Right atrium auricular region (tissue), 2 donors: ENCODE measurements at regions not wholly inside any gene's neighbourhood (a gene's known extent, or its start where the extent isn't known, plus 50 kb on each side); places are given as distances from the start of the nearest gene placed in this dataset.

Experiments used
- DNase-seq: peaks from one replicate; pipeline ENCODE4 v3.0.0-alpha.2; 2019; ENCODE audit warnings: low spot score
- H3K27ac ChIP-seq, 2 donors: fragments of 200-600 bp; sonication (generic); 1 replicate in 1 of 2; 2 replicates in 1 of 2; pipeline ENCODE4 v1.5.1; 2016 to 2019
- H3K27me3 ChIP-seq, 2 donors: fragments of 200-600 bp; sonication (generic); one replicate each; pipeline versions ENCODE4 v1.5.1 to v1.6.0; 2017 to 2019
- H3K36me3 ChIP-seq: fragments of 200-600 bp; sonication (generic); one replicate; pipeline ENCODE4 v1.5.1; 2016
- H3K4me1 ChIP-seq, 2 donors: fragments of 200-600 bp; sonication (generic); one replicate each; pipeline versions ENCODE4 v1.5.1 to v1.6.0; 2017 to 2019
- H3K4me3 ChIP-seq, 2 donors: fragments of 200-600 bp; sonication (generic); 1 replicate in 1 of 2; 2 replicates in 1 of 2; pipeline ENCODE4 v1.5.1; 2017 to 2019; ENCODE audit warnings: mild to moderate bottlenecking in 1 of 2, moderate library complexity in 1 of 2
- H3K9me3 ChIP-seq, 2 donors: fragments of 200-600 bp; sonication (generic); one replicate each; pipeline ENCODE4 v1.5.1; 2019
- CTCF ChIP-seq, 2 donors: fragments of 200-600 bp; sonication (generic); IDR thresholded peaks; one replicate each; pipeline ENCODE4 v1.5.1; 2019; ENCODE audit warnings: antibody characterized with exemption in 2 of 2

GRCh38 chr3:104101736-104102135, 1265.0 kb upstream of the ALCAM start:
- Histone ChIP-seq H3K27me3 (no peaks in the 10 kb centered on the region), H3K4me3 (no peak overlapping the region), H3K4me1 (no peaks in the 10 kb centered on the region), H3K27ac (no peak overlapping the region), H3K36me3 (no peaks in the 10 kb centered on the region), H3K9me3 (peaks cover 0 to 12% of the 10 kb centered on the region in 2 donors)
- no peak for DNase-seq
- no peak for TF ChIP-seq CTCF (IDR thresholded peaks at IDR 0.05)

GRCh38 chr3:104102386-104102785, 1264.3 kb upstream of the ALCAM start:
- DNase-seq, result no peak
- peak in 1 of 2 donors; percentile 35 for TF ChIP-seq CTCF (IDR thresholded peaks at IDR 0.05)
- Histone ChIP-seq H3K27ac (no peak overlapping the region), H3K9me3 (peaks cover 0 to 12% of the 10 kb centered on the region in 2 donors), H3K27me3 (no peaks in the 10 kb centered on the region), H3K4me1 (no peaks in the 10 kb centered on the region), H3K36me3 (no peaks in the 10 kb centered on the region), H3K4me3 (no peak overlapping the region)

GRCh38 chr3:104106276-104106675, 1260.4 kb upstream of the ALCAM start:
- no peak for TF ChIP-seq CTCF (IDR thresholded peaks at IDR 0.05)

GRCh38 chr3:104108522-104108921, 1258.2 kb upstream of the ALCAM start:
- Histone ChIP-seq H3K27me3 (no peaks in the 10 kb centered on the region), H3K36me3 (no peaks in the 10 kb centered on the region), H3K9me3 (no peaks in the 10 kb centered on the region), H3K27ac (no peak overlapping the region), H3K4me3 (no peak overlapping the region), H3K4me1 (no peaks in the 10 kb centered on the region)
- no peak for TF ChIP-seq CTCF (IDR thresholded peaks at IDR 0.05)
- DNase-seq, result no peak

More at GRCh38 chr3:104106276-104106675, 1260.4 kb upstream of the ALCAM start:
- no peak overlapping the region for H3K4me3 ChIP-seq
- no peak for DNase-seq
- no peak overlapping the region for H3K27ac ChIP-seq
- no peaks in the 10 kb centered on the region for H3K27me3 ChIP-seq
- no peaks in the 10 kb centered on the region for H3K9me3 ChIP-seq
- no peaks in the 10 kb centered on the region for H3K36me3 ChIP-seq
- H3K4me1 ChIP-seq, result no peaks in the 10 kb centered on the region

GRCh38 chr3:104126463-104126862, 1240.2 kb upstream of the ALCAM start:
- no peak overlapping the region for H3K4me3 ChIP-seq
- no peak for DNase-seq
- no peak for TF ChIP-seq CTCF (IDR thresholded peaks at IDR 0.05)
- H3K4me1 ChIP-seq, result no peaks in the 10 kb centered on the region
- no peaks in the 10 kb centered on the region for H3K36me3 ChIP-seq
- no peak overlapping the region for H3K27ac ChIP-seq
- H3K9me3 ChIP-seq, result peaks cover 0 to 20% of the 10 kb centered on the region in 2 donors
- no peaks in the 10 kb centered on the region for H3K27me3 ChIP-seq

GRCh38 chr3:104126864-104127553, 1239.7 kb upstream of the ALCAM start:
- no peak for TF ChIP-seq CTCF (IDR thresholded peaks at IDR 0.05)
- DNase-seq, result no peak
- Histone ChIP-seq H3K36me3 (no peaks in the 10 kb centered on the region), H3K27me3 (no peaks in the 10 kb centered on the region), H3K27ac (no peak overlapping the region), H3K4me3 (no peak overlapping the region), H3K4me1 (no peaks in the 10 kb centered on the region), H3K9me3 (peaks cover 0 to 20% of the 10 kb centered on the region in 2 donors)
